ENCODE measurements at regions not wholly inside any gene's neighbourhood (a gene's known extent, or its start where the extent isn't known, plus 50 kb on each side); places are given as distances from the start of the nearest gene placed in this dataset.

DNA sequence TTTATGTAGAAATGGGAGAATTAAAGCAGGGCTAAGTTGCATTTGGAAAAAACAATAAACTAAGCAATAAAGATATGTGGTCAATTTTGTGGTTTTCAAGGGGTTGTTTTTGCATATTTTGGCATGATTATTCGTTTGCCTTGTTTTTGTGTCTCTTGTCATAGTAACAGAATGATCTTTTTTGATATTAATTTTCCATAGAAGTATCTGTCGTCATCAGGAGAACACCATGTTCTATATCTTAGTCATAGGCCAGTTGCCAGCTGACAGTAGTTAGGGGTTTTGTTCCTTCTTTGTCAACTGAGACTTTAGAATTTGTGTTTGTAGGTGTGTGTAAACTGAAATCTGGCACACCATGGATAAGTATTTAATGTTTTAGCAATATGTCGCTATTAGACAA is 1354.8 kb downstream of the LRFN5 start:
- DNase-seq (ENCODE audit: low read depth, low spot score): no peak

DNA sequence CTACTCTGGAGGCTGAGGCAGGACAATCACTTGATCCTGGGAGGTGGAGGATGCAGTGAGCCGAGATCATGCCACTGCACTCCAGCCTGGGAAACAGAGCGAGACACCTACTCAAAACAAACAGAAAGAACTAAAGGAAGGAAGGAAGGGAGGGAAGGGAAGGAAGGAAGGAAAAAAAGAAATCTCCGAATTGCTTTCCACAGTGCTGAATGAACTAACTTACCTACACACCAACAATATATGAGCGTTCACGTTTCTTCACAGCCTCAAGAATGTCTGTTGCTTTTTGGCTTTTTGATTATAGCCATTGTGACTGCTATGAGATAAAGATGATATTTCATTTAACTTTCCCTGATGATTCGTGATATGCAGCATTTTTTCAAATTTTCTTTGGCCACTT is 1343.7 kb downstream of the LRFN5 start:
- DNase-seq (ENCODE audit: low read depth, low spot score): no peak

DNA sequence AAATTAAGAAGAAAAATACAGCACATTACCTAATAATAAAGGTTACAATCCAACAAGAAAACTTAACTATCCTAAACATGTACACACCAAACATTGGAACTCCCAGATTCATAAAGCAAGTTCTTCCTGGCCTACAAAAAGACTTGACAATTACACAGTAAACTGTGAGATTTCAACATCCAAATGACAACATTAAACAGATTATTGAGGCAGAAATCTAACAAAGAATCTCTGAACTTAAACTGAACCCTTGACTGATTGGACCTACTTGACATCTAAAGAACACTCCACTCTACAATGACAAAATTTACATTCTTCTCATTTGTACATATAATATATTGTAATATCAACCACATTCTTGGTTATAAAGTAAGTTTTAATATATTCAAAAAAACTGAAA is 1341.3 kb downstream of the LRFN5 start:
- DNase-seq (ENCODE audit: low read depth, low spot score): no peak

DNA sequence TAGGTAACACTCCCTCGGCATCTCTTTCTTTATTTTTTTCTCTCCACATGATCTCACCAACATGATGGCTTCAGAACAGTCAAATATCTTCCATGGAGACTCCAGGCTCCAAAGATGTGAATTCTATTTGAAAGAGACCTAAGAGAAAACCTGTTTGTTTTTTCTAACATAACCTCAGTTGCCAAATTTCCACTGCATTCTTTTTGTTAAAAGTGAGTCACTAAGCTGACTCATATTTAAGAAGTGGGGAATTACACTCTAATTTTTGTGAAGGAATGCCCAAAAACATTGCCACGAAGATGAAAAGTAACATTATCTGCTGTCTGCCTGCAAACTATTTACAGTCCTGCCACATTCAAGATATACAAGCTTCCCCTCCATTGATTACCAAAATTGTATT is 1337.6 kb downstream of the LRFN5 start:
- no peak for DNase-seq (ENCODE audit: low read depth, low spot score)

DNA sequence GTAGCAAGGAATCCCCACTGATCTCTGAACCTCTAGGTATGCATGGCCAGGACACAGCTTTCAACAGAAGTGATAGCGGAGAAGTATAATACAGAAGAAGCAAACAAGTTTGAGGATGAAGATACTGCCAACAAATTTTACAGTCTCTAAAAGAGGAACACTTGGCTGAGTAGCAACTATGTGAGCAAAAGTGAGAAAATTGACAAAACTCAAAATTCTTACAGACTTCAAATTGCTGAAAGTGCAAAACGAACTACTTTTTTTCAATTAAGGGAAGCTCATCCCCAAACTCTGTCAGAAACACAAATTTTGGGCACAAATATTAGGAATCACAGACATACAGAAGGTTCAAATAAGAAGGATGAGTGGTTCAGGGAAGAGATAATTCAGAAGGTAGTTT is 1324.6 kb downstream of the LRFN5 start:
- DNase-seq (ENCODE audit: low read depth, low spot score): no peak

DNA sequence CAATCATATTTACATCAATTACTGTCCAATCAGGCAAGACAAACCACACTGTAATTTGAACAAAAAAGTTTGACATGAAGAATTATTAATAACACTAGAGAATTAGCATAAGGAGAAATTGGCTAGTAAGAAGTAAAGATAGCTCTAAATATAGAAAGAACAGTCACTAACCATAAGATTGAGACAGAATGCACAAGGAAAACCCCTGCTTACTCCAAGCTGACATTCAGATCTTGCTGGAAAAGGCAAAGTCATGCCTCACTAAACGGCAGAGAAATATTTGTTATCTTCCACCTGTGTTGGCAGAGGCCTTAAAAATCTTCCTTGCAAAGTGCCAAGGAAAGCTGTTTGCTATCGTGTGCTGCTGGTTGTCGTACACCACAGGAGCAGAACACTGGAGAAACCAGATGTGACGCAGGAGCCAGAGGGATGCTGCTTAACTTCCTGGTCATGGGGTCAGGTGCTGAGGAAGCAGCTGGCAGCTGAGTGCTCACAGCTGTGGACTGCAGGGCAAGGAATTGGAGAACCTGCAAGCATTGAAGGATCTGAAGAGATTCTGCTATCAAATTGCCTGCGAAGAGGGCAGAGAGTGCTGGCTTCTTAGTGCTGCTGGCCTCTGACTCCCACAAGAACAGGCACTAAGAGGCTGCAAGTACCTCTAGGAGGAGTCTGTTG is 1323.3 kb downstream of the LRFN5 start:
- peak; percentile 1 for DNase-seq (ENCODE audit: low read depth, low spot score)

DNA sequence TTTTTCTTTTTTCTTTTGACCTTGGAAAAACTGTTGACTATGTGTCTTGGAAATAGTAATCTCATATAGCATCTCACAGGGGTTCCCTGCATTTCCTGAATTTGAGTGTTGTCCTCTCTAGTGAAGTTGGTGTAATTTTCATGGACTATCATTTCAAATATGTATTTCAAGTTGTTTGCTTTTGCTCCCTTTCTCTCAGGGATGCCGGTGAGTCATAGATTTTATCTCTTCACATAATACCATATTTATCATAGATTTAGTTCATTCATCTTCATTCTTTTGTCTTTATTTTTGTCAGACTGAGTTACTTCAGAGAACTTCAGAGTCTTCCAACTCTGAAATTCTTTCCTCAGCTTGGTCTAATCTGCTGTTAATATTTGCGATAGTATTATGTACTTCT is 1320.6 kb downstream of the LRFN5 start:
- no peak for DNase-seq (ENCODE audit: low read depth, low spot score)

DNA sequence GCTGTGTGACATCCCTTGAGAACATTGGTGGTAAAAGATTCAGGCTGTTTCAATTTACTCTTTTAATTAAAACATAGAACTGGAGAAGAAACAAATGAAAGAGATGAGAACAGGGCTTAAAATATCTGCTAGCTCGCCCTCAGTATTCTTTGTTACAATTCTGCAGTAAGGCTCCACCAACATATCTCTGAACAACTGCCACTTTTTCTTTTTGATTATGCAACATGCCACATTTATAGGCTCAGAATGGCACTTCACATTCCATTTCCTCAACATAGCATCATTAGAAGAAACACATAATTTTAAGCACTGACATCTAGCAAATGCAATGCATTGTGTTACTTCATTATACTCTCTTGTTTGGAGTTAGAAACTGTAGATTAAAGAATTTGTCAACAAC is 1315.2 kb downstream of the LRFN5 start:
- DNase-seq (ENCODE audit: low read depth, low spot score): no peak

DNA sequence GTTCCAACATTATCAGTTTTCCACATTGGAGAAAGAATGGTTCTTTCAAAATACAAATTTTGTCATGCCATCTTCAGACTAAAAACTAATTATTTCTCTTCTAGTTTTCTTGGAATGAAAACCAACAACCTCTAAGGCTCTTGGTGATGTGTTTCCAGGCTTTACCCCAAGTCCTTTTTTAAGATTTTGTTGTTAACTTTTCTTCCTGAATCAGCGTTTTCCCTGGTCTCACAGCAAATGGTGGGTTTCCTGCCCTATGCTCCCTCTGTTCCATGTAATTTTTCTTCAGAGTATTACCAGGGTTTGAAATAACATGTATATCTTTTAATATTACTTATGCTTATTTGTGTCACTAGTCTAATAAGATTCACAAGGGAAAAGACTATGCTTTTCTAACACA is 1311.9 kb downstream of the LRFN5 start:
- DNase-seq (ENCODE audit: low read depth, low spot score): no peak

DNA sequence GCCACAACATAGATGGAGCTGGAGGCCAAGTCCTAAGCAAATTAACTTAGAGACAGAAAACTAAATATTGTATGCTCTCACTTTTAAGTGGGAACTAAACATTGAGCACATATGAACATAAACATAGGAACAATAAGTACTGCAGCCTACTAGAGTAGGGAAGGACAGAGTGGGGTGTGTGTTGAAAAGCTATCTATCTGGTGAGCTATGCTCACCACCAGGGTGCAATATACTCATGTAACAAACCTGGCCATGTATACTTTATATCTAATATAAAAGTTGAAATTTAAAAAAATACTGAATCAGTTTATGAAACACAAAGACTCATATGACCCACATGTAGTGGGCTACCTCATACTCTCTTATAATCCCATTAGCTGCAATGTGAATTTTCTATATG is 1305.0 kb downstream of the LRFN5 start:
- no peak for DNase-seq (ENCODE audit: low read depth, low spot score)

DNA sequence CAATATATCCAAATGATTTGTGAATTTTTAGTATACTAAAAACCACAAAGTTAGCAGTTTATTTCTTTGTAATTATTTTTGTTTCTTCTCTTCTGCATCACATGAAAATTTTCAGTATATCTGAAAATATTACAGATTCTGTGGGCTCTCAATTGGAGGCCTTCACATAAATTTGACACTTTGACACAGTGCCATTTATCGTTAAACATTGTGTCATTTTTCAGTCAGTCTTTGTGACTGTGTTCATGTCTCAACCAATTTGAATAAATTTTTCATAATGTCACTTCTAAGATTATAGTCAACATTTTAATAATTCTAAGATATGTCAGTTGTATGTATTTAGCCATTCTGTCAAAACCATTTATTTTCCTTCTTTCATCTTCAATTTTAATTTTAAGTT is 1303.0 kb downstream of the LRFN5 start:
- no peak for DNase-seq (ENCODE audit: low read depth, low spot score)

DNA sequence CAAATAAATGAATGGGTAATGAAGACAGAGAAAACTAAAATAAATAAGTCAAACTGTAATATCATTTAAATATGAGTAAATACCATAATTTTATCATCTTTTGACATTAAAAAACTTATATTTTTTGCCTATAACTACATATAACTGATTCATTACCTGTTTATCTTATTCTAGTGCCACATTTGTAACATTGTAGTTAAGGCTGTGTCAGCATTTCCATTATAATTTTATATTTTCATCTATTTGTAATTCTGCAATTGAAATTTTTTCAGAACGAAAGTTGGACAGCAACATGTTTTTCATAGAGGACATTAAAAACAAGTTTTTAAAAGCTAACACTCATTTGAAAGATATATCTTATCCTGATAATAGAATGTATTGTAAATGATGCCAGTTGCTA is 1286.5 kb downstream of the LRFN5 start:
- DNase-seq (ENCODE audit: low read depth, low spot score): no peak

DNA sequence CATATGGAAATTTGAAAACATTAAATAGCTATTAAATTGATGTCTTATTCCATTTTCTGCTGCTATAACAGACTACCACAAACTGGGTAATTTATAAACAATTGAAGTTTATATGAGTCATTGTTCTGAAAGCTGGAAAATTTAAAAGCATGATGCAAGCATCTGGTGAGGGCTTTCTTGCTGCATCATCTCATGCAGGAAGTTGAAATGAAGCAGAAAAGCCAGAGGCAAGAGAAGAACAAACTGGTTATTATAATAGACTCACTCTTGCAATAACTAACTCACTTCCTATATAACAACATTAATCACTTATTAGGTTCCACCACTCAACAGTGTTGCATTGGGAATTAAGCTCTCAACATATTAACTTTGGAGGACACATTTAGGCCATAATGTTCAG is 1277.4 kb downstream of the LRFN5 start:
- no peak for DNase-seq (ENCODE audit: low read depth, low spot score)

DNA sequence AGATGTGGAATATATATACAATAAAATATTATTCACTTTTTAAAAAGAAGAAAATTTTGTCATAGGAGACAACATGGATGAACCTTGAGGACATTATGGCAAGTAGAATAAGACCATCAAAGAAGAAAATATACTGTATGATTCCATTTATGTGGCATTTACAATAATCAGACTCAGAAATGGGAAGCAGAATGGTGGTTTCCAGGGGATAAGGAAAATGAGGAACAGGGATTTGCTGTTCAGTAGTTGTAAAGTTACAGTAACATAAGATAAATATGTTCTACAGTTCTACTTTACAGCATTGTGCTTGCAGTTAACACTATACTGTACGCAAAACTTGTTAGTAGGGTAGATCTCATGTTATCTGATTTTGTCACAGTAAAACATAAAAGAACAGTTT is 1271.0 kb downstream of the LRFN5 start:
- no peak for DNase-seq (ENCODE audit: low read depth, low spot score)

DNA sequence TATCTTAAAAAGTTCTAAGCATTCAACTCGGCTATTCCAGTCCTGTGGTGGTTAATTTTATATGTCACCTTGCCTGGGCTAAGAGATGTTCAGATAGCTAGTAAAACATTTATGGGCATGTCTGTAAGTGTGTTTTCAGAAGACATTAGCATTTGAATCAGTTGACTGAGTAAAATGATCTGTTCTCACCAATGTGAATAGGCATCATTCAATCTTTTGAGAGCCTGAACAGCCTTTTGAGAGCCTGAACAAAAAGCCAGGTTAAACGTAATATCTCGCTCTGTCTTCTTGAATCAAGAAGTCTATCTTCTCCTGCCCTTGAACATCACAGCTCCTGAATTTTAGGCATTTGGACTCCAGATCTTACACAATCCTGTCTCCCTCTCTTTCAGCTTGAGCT is 1266.1 kb downstream of the LRFN5 start:
- DNase-seq (ENCODE audit: low read depth, low spot score): no peak

DNA sequence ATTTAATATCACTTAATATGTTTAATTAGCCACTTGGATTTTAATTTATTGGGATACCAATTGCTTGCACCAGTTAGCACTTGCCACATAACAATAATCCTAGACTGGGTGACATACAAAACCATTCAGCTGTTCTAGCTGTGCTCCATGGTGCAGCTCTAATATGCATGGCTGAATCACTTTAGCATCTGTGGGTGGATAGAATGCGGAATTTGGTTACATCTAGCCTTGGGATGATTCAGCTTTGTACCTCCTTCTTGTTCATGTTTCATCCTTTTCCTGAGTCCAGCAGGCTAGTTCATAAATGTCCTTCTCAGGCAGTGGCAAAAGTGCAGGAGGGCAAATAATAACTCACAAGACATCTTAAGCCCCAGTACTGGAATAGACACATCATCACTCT is 1263.0 kb downstream of the LRFN5 start:
- DNase-seq (ENCODE audit: low read depth, low spot score): no peak

DNA sequence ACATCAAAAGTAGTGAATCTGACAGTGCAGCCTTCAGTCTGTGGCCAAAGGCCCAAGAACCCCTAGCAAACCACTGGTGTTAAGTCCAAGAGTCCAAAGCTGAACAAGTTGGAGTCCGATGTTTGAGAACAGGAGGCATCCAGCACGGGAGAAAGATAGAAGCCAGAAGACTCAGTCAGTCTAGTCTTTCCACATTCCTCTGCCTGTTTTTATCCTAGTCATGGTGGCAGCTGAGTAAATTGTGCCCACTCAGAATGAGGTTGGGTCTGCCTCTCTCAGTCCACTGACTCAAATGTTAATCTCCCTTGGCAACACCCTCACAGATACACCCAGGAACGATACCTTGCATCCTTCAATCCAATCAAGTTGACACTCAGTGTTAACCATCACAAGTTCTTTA is 1255.4 kb downstream of the LRFN5 start:
- no peak for DNase-seq (ENCODE audit: low read depth, low spot score)

DNA sequence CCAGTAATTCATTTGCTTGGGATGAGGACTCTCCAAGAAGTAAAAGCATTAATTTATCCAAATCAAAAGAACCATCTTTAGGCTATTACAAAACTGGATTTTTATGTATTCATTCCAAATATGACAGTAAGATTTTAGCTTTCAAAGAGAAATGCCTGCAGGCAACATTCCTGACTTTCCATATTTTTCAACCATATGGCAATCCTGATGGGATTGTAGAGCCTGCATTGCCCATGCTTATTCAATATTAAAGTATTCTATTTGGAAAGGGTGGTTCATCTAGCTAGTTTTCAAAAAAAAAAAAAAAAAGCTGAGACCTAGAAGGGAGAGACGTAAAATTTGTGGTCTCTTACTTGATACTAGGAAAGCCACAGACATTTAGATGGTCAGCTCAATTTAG is 1253.7 kb downstream of the LRFN5 start:
- DNase-seq (ENCODE audit: low read depth, low spot score): no peak

DNA sequence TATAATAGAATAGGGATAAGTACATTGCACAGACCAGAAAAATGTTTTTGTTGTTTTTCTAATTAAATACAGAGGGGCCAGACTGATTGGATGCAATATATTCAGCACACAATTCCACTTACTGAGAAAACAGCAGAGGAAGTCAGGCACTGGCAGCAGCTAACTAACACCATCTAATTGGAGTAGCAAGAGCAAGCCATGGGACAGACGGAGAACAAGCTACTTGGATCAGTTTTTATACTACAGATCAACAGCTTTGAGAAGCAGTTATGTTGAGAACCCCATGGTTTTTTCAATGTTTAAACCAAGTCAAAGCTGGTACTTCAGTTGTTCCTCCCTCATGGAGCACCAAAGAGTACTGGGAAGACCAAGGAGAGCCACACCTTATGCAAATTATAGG is 1249.4 kb downstream of the LRFN5 start:
- no peak for DNase-seq (ENCODE audit: low read depth, low spot score)

DNA sequence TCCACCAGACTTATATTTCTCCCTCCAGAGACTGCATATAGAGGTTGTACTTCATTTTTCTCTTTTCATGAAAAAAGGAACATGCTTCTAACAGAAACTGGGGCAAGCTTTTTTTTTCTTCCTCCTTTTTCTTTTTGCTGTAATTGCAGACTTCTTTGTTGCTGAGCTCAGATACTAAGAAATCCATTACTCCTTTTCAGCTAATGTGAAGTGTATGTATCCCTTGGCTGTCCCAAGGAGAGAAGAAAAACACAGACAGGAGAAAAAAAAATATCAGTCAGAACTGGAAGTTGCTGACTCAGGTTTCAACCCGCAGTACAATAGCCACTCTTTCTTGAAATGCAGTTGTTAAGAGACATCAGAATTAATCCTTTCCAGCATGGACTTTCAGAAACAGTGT is 1248.4 kb downstream of the LRFN5 start:
- no peak for DNase-seq (ENCODE audit: low read depth, low spot score)

DNA sequence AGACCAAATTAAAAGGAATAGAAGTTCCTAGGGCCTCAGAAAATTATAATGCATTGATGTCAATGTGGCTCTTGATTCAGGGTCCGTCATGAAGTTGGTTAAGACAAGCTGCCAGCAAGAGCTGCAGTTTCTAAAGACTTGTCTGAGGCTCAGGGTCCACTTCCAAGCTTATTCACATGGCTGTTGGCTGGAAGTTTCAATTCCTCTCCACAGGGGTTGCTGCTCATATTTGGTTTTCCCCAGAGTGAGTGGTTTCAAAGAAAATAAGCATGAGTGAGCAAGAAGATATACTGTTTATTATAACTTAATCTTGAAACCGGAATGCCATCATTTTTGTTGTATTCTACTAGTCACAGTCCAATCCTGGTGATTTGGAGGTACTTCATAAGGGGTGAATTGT is 1247.4 kb downstream of the LRFN5 start:
- peak; percentile 21 for DNase-seq (ENCODE audit: low read depth, low spot score)

DNA sequence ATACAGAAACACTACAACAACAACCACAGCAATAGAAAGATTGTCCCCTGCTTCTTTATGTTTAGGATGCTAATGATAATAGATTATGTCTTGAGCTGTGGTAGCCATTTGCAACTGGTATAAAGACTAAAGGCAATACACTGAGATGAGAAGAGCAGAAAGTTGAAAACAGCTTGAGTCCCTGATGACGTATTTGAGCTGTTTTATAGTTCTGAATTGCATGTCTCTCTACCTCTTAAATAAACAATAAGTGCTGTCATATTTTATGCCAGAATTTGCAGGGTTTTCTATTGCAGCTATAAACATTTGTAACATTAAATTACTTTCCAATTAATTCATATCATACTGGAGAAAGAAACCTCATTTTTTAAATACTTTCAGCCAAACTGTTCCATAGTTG is 1242.0 kb downstream of the LRFN5 start:
- no peak for DNase-seq (ENCODE audit: low read depth, low spot score)

DNA sequence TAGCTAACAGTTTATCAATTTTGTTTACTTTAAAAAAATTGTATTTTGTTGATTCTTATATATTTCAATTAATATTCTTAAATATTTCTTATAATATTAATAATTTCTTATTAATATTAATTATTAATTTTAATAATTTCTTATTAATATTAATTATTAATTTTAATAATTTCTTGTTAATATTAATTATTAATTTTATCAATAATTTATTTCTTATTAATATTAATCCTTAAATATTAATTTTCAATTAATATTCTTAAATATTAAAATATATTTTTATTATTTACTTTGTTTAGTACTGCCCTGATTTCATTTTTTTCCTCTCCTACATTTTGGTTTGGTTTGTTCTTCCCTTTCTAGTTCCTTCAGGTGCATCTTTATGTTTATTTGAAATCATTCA is 1208.1 kb downstream of the LRFN5 start:
- DNase-seq (ENCODE audit: low read depth, low spot score): no peak

DNA sequence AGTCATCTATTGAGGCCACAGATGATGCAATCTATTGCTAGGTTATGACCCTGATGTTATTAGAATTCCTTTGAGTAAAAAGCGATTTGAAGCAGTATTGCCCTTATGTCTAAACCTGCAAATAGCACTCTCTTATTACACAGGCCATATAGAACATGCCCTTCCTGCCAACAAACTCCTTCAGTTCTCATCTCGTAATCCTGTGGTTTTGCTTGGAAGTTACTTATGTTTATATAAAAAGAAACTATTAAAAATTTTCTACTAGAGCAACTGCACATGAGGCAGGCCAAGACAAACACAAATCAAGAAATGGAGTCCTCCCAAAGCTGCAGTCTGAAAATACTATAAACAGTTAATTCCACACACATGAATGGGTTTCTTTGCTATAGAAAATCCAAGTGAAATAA is 1200.2 kb downstream of the LRFN5 start:
- peak; percentile 4 for DNase-seq (ENCODE audit: low read depth, low spot score)
